ENCODE measurements at regions not wholly inside any gene's neighbourhood (a gene's known extent, or its start where the extent isn't known, plus 50 kb on each side); places are given as distances from the start of the nearest gene placed in this dataset.

- TF ChIP-seq CTCF (IDR thresholded peaks at IDR 0.05) (no peak), EP300 (IDR thresholded peaks at IDR 0.05) (no peak)
These were observed 268.1 kb downstream of the IPO8 start for GRCh38 chr12:30427555-30427954.

Data from ovary (tissue), 3 donors.